ENCODE measurements at regions not wholly inside any gene's neighbourhood (a gene's known extent, or its start where the extent isn't known, plus 50 kb on each side); places are given as distances from the start of the nearest gene placed in this dataset.

GRCh38 chr9:1490341-1491232 is 440.4 kb downstream of the DMRT2 start:
- no peak for TF ChIP-seq CTCF (conservative IDR thresholded peaks at IDR 0.05; ENCODE audit: low read length)
- no peak for TF ChIP-seq EZH2phosphoT487 (IDR thresholded peaks at IDR 0.05; ENCODE audit: borderline replicate concordance, low read depth, low read length)

Data from OCI-LY7 (cell line).